HG03095 (cell line): ENCODE measurements at regions not wholly inside any gene's neighbourhood (a gene's known extent, or its start where the extent isn't known, plus 50 kb on each side); places are given as distances from the start of the nearest gene placed in this dataset.
"Not testable (repeated sequence)": the region's sequence is repeated elsewhere in the genome, so short reads cannot be mapped to it uniquely, and the experiment has no call there.

Experiments
- ATAC-seq: cut with Tn5 transposase; IDR thresholded peaks from one replicate; pipeline ENCODE4 v1.9.1; 2021; ENCODE audit warnings: moderate library complexity; ENCODE audit not compliant: unreplicated experiment

DNA sequence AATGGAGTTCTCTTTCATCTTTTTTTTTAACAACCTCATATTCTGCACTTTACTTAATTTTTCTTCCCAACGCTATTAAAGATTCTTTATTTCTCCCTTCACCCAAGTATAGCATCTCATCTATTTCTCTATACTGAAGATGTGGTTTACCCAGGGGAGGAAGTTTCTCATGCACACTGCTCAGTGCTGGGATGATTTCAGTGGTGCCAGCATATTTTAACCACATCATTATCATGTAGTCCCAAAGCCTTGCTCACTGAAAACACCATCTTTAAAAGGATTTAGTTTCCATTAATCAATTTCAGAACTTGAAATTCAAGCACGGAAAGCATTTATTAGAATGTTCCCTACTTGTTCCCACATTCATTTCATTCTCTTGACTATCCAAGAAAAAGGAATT is 725.7 kb downstream of the USP25 start:
- ATAC-seq, result no peak

DNA sequence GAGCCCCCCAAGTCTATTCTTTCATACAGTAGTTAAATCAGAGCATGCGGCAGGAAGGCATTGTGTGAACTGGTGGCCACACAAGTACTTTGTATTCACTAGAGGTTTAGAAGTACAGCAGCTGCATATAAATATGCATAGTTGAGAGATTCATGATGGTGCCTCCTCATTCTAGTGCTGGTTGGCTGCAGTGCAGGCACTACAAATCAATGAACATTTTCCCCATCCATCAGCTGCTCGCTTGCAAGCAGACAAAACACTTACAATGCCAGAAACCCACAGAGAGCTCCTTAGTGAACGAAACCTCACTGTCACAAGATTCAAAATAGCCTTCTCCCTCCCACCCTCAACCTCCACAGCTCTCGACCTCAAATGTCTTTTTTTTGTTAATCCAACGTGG is 726.2 kb downstream of the USP25 start:
- no peak for ATAC-seq

DNA sequence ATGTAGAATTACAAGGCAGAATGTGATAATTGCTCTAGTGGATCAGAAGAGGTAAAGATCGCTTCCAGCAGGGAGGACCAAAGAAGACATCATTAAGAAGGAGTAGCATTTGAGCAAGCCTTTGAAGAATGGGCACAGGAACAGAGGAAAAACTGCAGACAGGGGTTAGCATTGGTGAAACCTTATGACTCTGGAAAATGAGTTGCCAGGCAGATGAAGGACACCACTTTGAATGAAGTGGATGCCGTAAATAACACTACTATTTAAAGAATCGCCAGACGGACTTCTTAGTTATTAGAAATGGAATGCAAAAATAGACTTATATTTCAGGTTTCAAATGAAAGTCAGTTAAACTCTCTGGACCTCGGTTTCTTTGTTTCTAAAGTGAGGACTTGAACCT is 727.7 kb downstream of the USP25 start:
- no peak for ATAC-seq

DNA sequence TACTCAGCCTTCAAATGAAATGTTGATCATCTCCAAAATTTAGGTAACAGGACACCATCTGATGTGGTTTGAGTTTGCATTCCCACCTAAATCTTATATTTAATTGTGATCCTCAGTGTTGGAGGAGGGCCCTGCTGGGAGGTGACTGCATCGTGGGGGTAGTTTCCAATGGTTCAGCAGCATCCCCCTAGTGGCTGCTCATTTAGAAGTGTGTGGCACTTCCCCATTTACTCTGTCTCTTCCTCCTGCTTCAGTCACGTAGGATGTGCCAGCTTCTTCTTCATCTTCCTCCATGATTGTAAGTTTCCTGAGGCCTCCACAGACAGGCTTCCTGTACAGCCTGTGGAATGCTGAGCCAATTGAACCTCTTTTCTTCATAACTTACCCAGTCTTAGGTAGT is 731.2 kb downstream of the USP25 start:
- ATAC-seq, result no peak

DNA sequence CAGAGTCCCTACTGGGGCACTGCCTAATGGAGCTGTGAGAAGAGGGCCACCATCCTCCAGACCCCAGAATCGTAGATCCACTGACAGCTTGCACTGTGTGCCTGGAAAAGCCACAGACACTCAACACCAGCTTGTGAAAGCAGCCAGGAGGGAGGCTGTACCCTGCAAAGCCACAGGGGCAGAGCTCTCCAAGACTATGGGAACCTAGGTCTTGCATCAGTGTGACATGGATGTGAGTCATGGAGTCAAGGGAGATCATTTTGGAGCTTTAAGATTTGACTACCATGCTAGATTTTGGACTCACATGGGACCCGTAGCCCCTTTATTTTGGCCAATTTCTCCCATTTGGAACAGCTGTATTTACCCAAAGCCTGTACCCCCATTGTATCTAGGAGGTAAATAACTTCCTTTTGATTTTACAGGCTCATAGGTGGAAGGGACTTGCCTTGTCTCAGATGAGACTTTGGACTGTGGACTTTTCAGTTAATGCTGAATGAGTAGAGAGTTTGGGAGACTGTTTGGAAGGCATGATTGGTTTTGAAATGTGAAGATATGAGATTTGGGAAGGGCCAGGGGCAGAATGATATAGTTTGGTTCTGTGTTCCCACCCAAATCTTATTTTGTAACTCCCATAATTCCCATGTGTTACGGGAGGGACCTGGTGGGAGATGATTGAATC is 734.6 kb downstream of the USP25 start:
- not testable (repeated sequence) for ATAC-seq

DNA sequence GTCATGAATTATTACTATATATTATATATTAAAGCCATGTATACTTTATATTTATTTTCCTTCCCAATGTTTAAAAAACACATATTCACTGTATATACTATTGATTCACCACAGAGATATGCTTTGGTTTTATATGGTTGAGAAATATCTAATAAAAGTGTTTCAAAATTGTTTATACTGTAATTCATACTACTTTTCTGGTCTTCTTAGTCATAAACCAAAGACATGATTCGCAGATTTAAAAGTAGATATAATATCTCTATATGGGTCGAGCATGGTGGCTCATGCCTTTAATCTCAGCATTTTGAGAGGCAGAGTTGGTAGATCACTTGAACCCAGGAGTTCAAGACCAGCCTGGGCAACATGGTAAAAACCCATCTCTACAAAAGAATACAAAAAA is 738.4 kb downstream of the USP25 start:
- ATAC-seq, result no peak

DNA sequence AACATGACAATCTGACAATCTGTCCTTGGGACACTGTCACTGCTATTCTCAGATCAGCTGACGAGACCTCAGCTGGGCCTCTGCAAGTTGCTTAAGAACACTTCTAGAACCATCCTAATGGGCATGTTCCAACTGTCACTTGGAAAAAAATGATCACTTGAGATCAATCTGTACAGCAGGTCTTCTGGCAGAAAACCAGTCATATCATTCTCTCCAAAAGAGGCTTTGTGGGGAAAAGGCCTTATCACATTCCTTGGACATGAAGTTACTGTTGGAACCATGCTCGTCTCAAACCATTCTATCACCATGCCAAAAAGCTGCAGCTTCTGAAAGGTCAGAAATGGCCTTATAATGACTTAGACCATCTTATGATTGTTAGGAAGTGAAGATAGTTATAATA is 744.2 kb downstream of the USP25 start:
- no peak for ATAC-seq

DNA sequence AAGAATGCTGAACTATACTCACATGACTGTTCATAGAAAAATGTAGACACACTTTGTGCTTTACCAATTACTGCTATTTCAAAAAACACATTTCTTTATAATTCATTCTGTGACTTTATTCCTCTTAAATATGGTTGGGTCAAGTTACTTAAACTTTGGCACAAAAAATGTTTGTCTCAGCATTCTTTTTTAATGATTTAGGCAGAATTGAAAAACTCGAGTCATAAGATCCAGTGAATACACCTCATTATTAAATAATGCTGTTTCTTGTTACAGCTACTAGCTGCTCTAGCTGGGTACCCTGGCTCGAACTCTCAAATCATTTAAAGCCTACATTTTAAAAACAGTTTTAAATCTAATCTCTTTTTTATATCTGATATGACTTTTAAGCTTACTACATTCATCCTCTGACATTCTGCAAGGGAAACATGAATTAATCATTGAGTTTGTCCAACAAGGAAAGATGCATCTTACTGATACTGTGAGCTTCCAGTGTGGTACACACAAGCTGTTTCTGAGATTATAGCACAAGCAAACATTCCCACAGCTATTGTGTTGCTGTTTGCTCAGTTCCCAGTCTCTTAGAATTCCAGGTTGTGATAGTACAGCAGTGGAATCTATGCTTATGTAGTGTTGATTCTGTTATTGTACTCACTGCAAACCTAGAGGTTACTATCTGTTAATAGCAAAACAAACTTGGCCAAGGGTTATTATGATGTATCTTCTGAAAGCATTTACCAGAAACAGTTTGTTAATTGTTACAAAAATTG is 746.5 kb downstream of the USP25 start:
- ATAC-seq, result no peak

DNA sequence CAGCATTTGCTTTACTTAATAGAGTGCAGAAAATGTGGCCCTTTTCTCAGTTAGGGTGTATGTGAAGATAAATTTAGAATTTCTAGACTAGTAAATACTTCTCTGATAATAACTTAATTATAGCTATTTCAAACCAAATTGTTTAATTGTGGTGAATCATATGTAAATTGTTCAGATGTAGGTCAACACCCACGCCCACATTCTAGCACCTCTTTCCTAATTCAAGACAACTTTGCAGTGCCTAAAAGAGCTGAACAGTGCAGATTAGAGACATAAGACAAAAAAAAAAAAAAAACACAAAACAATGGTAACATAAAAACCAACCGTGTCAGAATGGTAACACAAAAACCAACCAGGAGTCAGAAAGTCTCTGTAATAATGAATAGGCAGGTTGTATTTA is 758.3 kb downstream of the USP25 start:
- no peak for ATAC-seq

DNA sequence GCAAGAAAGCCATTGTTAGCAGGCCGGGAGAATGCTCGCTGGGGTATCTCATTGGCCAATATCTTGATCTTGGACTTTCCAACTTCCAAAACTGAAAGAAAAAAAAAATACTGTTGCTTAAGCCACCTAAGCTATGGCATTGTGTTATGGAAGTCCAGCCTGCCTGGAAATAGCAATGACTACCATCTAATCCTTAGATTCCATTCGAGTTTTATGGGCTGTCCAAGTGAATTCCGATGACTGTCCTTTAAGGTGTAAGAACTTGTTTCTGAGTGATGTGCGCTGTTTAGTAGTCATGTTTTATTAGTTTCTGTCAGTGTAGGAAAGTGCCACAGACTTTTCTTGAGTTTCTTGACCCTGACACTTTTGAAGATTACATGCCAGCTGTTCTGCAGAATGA is 762.6 kb downstream of the USP25 start:
- no peak for ATAC-seq

DNA sequence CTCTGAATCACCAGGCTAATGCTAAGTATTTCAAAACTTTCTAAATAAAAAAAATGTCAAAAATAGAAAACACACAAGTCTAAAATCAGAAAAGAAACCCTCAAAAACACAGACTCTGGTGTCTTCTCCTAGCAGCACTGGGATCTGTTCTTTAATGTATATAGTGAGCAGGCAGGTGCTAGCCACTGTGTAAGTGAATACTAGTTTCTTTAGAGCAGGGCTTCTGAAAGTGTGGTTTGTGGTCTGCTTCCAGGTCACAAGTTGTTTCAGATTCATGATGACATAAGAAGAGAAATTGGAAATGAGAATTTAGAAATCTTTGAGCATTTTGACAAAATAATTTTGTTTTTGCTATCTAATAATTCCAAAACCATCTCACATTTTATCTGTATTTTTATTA is 763.1 kb downstream of the USP25 start:
- ATAC-seq, result no peak

DNA sequence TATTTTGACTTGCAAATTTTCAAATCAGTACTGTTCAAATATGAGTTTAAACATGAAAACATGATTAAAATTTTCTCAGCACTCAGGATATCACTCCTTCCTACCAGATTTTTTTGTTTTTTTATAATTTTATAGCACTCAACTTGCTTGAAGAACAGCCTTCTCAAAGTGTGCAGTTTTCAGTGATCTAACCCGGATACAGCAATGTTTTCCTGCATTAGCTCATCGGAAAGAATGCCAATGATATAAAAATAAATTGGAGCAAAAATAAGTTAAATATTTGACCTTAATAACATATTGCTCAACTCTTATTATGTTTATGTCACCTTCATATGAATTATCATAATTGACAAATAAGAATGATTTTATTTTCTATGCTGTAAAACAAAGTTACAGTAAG is 766.8 kb downstream of the USP25 start:
- no peak for ATAC-seq

DNA sequence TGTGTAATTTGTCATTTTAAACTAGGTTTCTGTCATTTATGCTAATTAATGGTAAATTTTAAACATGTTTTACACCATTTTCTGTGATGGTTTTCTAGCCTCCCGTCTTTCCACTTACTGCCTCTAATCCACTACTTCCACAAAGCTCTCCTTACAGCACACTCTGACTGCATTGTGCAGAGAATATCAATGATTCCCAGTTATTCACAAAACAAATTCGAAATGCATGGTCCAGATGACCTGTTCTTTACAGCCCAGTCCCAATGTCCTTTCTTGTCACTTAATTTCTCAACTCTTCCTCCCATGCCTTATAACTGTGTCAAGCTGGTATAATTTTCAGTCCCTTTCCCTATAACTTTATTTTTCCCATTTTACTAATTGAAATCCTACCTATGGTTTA is 770.5 kb downstream of the USP25 start:
- no peak for ATAC-seq

DNA sequence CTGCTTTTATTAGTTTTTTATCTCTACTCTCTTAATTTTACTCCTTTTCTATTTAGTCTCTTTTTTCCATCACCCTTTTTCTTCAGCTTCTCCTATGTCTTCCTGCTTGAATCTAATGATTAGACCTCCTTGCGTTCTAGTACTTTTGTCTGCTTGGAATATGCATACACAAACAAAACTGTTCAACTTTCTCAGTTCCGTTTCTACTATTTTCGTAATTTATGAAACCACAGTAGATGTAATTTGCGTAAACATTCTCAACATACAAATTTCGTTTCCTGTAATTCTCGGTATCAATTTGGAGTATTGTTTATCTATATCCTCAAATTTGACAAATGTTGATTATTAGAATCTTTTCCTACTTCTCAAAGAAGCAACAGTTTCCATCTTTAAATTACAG is 772.5 kb downstream of the USP25 start:
- ATAC-seq, result no peak

DNA sequence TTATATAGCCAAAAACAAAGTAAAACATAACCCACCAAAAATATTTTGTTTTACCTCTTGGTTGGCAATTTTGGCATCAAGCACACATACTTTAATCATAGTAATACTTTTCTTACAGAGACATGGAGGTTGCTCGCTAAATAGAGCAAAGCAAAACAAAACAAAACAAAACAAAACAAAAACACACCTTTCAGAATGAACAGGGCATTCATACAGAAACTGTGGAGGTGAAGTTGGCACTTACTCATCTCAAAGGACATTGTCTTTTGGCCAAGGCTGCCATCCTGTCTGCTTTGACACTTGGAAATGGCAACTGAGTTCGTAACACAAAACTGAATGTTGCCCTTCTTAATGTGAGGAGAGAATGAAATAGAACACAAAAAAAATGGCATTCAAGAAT is 773.1 kb downstream of the USP25 start:
- no peak for ATAC-seq

DNA sequence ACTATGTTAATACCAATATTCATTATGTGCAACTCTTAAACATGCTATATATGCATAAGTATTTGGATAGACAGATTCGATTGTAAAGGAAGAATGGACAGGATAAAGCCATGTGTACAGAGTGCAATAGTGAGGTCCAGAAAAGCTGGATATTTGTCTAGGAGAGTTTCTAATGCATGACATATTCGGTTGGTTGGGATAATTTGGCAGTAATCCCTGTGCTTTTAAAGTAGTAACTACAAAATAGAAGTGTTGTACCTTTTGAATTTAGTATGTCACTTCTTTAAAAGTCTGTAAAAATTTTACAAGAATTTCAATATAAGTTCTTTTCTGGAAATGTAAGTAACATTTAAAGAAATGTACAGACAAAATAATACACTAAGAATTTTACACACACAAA is 774.5 kb downstream of the USP25 start:
- no peak for ATAC-seq

DNA sequence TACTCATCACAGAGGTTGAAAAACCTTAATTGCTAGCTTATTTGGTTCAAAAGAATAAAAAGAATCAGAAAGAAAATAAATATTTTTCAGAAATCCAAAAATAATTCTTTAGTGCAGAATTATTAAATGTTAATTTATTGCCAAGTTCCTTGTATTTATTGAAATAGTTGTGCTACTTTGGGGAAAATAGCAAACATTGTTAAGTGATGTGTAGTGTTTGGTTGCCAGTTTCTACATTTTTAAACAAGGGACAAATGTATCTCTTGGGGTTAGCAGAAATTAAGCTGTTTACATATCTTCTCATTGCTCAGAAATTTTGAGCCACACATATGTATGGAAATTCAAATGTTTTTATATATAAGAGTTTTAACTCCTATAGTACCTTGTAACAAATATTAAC is 775.0 kb downstream of the USP25 start:
- no peak for ATAC-seq

DNA sequence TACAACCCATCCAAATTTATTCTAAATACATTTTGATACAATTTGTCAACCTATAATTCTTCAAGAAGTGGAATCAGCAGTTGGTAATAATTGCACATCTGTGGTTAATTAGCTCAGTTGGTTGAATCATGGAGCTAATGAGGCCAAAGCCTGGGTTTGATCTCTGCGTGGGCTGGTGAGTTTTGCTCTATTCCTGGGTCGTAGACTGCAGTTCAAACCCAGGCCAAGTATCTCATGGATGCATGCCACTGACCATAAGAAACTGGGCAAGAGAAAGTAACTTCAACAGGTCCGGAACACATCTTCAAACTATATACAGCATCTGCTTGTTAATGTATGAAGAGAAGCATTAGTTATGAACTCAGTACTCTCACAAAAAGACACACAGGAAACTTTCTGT is 779.7 kb downstream of the USP25 start:
- no peak for ATAC-seq

DNA sequence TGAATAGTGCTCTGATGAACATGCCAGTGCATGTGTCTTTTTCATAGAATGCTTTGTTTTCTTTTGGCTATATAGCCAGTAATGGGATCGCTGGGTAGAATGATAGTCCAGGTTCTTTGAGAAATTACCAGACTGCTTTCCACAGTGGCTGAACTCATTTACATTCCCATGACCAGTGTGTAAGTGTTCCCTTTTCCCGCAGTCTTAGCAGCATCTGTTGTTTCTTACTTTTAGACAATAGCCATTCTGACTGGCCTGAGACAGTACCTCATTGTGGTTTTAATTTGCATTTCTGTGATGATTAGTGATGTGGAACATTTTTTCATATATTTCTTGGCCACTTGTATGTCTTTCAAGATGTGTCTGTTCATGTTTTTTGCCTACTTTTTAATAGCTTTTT is 784.5 kb downstream of the USP25 start:
- no peak for ATAC-seq

DNA sequence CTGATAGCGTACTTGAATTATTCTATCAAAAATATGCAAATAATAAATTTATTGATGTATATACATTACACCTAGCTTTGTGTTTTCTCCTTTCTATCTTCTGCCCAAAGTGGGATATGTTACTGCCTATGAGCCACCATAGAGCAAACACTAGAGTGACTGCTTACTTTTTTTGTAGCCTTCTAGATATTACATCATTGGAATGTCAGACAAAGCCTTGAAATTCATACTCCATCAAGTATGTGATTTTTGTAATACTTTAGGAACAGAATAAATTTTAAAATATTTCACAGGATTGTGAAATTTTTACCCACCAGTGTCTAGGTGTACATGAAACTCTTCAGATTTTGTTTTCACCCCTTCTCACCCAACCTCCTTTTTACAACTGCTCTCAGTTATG is 787.6 kb downstream of the USP25 start:
- ATAC-seq, result no peak

DNA sequence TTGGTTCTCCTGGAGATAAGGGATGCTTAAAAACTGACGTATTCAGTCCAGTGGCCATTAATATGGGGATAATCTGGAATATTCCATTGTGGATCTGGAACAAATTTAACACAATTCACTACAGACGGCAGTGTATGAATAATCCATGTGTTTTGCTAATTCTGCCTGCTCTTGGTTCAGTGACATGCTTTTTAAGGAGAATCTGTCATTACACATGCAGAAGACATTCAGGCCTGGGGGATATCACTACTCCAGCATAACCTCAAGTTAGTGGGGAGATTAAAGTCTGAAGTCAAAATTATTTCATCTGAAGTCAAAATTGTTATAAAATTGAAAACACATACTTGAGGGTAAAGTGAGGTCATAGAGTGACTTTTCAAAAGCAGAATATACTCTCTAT is 789.3 kb downstream of the USP25 start:
- ATAC-seq, result no peak

DNA sequence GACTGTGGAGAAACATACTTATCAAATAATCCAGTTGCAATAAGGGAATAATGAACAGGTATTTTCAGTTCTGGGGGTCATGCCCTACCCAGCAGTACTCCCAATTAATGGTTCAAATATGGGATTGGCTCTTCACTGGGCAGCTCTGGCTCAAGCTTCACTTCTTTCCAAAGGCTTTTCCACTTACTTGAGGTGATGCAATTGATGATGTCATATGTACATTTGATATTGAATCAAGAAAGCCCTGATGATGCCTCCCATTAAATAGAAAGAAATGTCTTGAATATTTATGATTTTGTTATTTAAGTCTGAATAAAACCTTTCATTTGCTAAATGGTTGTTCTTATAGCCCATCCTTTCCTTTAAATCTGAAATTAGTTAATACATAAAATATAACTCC is 789.9 kb downstream of the USP25 start:
- no peak for ATAC-seq

DNA sequence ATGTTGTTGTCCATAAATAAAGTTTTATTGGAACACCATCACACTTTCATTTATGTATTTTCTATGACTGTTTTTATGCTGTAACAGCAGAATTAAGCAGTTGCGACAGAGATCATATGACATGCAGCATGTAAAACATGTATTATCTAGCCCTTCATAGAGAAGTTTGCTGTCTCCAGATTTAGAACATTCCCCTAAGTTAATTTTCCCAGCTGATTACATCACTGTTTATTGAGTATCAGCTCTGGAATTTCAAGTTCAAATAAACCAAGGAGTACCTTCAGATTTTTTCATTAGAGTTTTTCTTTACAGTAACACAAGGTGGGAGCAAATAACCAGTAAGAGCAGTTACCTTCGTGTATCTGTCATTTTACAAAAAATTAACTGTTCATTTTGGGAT is 792.8 kb downstream of the USP25 start:
- no peak for ATAC-seq
